ENCODE measurements at regions not wholly inside any gene's neighbourhood (a gene's known extent, or its start where the extent isn't known, plus 50 kb on each side); places are given as distances from the start of the nearest gene placed in this dataset.
"Not testable (repeated sequence)": the region's sequence is repeated elsewhere in the genome, so short reads cannot be mapped to it uniquely, and the experiment has no call there.

DNA sequence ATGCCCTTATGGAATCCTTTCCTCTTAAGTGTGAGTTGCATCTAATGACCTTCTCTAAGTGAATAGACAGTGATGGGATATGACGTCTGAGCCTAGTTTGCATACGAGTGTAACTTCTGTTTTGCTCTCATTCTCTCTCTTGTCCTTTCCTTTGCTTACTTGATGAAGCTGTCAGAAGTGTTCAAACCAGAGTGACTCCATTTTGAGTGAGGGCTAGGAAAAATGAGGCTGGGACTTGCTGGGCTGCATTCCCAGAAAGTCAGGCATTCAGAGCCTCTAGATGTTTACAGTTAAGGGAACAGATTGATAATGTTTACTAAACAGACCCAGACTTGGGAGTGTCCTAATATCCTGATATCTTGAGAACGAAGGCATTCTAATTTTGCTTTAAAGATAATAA, 311.2 kb upstream of the SOX4 start:
- TF ChIP-seq, protein P1, sequence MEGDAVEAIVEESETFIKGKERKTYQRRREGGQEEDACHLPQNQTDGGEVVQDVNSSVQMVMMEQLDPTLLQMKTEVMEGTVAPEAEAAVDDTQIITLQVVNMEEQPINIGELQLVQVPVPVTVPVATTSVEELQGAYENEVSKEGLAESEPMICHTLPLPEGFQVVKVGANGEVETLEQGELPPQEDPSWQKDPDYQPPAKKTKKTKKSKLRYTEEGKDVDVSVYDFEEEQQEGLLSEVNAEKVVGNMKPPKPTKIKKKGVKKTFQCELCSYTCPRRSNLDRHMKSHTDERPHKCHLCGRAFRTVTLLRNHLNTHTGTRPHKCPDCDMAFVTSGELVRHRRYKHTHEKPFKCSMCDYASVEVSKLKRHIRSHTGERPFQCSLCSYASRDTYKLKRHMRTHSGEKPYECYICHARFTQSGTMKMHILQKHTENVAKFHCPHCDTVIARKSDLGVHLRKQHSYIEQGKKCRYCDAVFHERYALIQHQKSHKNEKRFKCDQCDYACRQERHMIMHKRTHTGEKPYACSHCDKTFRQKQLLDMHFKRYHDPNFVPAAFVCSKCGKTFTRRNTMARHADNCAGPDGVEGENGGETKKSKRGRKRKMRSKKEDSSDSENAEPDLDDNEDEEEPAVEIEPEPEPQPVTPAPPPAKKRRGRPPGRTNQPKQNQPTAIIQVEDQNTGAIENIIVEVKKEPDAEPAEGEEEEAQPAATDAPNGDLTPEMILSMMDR (IDR thresholded peaks at IDR 0.05), result not testable (repeated sequence)
- TF ChIP-seq POLR2A (IDR thresholded peaks at IDR 0.05), result not testable (repeated sequence)
